Neuron (in vitro differentiated cells): ENCODE measurements at regions not wholly inside any gene's neighbourhood (a gene's known extent, or its start where the extent isn't known, plus 50 kb on each side); places are given as distances from the start of the nearest gene placed in this dataset.

ENCODE experiments used
- H2AFZ ChIP-seq: one replicate; pipeline ENCODE4 v1.6.1; 2013; ENCODE audit warnings: low read depth, mild to moderate bottlenecking, inconsistent platforms, low read length, moderate library complexity
- H3K27me3 ChIP-seq: one replicate; pipeline ENCODE4 v1.6.1; 2013; ENCODE audit warnings: low read length; ENCODE audit not compliant: insufficient read depth
- H3K36me3 ChIP-seq: one replicate; pipeline ENCODE4 v1.6.1; 2013; ENCODE audit warnings: low read length; ENCODE audit not compliant: insufficient read depth
- H3K4me1 ChIP-seq: one replicate; pipeline ENCODE4 v1.6.1; 2013; ENCODE audit warnings: low read length; ENCODE audit not compliant: insufficient read depth
- H3K4me3 ChIP-seq: 2 replicates; pipeline ENCODE4 v1.5.1; 2013; ENCODE audit warnings: mild to moderate bottlenecking, low read length, moderate library complexity
- H3K9me3 ChIP-seq: one replicate; pipeline ENCODE4 v1.6.1; 2013; ENCODE audit warnings: low read length

DNA sequence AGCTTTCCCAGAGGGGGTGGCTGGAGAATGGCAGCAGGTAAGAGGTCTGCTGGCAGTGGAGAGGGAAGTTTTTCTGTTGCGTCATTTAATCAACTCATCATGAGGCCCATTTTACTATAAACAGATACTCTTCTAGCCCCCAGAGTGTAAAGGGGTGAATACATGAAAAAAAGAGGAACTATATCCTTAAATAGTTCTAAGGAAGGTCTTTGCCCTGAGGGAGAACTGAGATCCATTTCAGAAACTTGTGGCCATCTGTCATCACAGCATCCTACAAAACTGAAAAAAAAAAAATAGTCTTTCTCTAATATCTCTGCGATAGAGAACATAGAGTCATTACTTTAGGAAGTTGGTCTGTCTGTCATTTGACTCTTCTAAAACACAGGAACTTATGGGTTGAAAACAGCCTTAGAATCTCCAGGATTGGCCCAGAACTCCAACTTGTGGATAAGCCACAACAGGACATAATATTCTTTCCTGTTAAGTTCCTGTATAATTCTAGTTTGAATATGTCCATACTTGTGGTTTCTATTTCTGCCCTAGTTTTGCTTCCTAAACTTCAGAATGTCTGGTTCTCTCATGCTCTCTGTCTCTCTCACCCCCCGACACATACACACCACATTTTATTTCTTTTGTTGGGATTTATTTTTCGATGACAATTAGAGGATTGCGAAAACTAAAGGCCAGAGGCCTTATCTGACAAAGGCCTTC is 238.5 kb upstream of the PIK3R1 start:
- Histone ChIP-seq H3K9me3 (no peaks in the 10 kb centered on the region), H3K4me3 (no peak overlapping the region), H3K27me3 (no peaks in the 10 kb centered on the region), H3K4me1 (no peaks in the 10 kb centered on the region), H3K36me3 (no peaks in the 10 kb centered on the region), H2AFZ (no peak overlapping the region)

DNA sequence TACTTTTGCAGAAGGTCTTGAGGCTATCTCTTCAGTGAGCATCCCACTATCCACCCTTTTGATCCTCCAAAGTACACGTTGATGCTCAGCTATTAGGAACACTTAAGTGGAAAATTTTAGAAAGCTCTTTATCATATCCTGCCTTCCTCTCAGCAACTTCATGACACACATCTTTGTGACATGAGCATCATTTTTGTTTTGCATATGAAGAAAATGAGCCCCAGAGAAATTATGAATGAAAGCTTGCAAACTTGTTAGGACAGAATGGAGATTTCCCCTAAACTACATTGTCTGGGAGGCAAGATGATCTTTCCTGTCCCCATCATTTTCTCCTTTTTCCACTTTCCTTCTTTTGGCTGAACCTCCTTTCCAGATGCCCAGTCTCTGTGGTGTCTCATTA is 239.4 kb upstream of the PIK3R1 start:
- Histone ChIP-seq H3K9me3 (no peaks in the 10 kb centered on the region), H3K4me1 (no peaks in the 10 kb centered on the region), H2AFZ (no peak overlapping the region), H3K27me3 (no peaks in the 10 kb centered on the region), H3K36me3 (no peaks in the 10 kb centered on the region), H3K4me3 (no peak overlapping the region)

DNA sequence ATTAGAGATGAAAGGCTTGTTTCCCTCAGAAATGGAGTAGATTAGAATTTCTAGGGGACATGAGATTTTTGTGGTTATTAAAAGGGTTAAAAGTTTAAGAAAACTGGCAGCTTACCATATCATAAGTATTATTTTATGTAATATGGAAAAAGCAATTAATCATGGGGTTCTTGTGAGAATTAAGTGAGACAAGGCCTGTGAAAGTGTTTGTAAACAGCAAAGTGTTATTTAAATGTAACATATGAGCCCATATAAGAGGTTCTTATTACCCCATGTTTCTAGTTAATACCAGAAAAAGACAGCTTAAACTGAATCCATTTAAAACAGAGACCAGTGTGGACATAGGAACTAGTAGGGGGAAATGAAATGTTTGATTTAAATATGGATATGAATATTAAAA is 241.1 kb upstream of the PIK3R1 start:
- Histone ChIP-seq H3K4me3 (no peak overlapping the region), H3K9me3 (no peaks in the 10 kb centered on the region), H2AFZ (no peak overlapping the region), H3K4me1 (no peaks in the 10 kb centered on the region), H3K36me3 (no peaks in the 10 kb centered on the region), H3K27me3 (no peaks in the 10 kb centered on the region)

DNA sequence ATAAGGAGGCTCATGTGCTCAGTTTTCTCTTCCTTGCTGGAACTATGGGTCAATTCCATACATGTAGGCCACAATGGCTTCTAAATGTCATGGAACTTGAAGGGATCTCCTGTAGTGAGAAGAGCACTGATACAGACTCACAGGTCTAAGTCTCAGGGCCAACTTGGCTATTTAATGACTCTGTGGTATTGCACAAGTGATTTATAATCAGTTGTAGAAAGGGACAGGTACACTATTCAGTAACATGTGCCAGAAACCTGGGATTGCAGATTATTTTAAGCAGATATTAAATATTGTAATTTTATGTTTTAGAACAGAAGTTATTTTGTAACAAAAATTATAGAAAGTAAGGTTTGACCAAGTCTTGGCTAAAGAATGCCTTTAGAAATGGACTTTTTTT is 241.5 kb upstream of the PIK3R1 start:
- Histone ChIP-seq H3K9me3 (no peaks in the 10 kb centered on the region), H3K4me3 (no peak overlapping the region), H3K36me3 (no peaks in the 10 kb centered on the region), H2AFZ (no peak overlapping the region), H3K4me1 (no peaks in the 10 kb centered on the region), H3K27me3 (no peaks in the 10 kb centered on the region)

DNA sequence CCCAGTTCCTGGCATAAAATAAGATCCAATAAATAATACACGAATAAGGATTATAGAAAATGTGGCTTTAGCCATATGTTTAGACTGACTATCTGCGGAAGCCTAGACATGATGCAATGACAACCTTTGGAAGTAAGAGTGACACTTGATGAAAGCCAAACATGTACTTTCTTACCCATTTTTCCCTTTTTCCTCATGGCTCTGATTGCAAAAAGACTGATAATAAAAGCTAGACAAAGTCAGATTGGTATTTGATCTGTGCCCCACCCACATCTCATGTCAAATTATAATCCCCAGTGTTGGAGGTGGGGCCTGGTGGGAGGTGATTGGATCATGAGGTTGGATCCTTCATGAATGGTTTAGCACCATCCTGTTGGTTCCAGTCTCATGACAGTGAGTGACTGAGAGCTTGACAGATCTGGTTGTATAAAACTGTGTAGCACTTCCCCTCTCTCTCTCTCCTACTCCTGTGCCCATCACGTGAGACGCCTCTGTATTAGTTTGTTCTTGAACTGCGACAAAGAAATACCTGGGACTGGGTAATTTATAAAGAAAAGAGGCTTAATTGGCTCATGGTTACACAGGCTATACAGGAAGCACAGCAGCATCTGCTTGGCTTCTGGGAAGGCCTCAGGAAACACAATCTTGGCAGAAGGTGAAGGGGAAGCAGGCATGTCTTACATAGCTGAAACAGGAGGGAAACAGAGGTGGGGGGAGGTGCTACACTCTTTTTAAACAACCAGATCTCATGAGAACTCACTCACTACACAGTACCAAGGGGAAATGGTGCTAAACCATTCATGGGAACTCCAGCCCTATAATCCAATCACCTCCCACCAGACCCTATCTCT is 243.4 kb upstream of the PIK3R1 start:
- Histone ChIP-seq H3K36me3 (no peaks in the 10 kb centered on the region), H3K4me3 (no peak overlapping the region), H3K9me3 (no peaks in the 10 kb centered on the region), H3K4me1 (no peaks in the 10 kb centered on the region), H3K27me3 (no peaks in the 10 kb centered on the region), H2AFZ (no peak overlapping the region)

DNA sequence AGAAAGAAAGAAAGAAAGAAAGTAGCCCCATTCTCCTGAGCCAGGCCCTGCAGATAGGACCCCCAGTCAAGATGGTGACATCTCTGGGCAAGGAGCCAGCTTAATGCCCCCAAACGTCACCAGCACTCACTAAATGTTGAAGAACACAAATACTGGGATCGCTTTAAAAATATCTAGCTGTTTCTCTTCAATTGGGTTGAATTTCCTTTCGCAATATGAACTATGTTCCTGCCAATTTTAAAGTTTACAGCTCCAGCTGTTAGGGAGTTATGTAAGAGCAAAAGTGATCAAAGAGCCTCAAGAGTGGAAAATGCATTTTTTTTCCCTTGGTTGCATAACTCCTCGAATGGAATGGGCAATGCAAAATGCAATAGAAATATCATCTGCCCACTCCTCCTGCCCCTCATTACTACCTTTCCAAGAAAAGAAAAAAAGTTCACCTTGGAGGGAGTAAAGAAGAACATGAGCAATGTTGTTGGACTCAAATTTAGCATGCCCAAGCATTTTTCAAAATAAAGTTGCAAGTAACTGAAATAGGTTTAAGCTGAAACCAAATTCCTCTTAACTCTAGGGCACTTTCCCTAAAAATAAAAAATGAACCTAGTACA is 244.2 kb upstream of the PIK3R1 start:
- Histone ChIP-seq H3K4me3 (no peak overlapping the region), H3K9me3 (no peaks in the 10 kb centered on the region), H3K4me1 (no peaks in the 10 kb centered on the region), H2AFZ (no peak overlapping the region), H3K27me3 (no peaks in the 10 kb centered on the region), H3K36me3 (no peaks in the 10 kb centered on the region)

DNA sequence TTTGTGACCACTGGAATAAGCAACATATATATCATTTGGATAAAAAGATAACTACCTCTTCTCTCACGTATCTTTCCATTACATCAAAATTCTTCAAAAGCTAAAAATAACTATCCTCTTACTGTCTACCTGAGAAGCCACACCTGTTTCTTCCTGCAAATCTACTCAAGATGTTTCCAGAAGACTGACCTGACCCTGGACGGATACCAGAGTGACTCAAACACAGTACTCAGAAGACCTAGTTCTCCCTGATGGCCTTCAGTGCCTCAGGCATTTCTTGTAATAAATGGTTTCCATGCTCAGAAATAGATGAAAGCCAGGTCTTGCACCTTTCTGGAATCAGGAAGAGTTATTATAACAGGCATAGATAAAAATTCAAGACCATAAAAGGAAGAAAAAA is 245.9 kb upstream of the PIK3R1 start:
- peak overlapping the region; percentile 63 for H2AFZ ChIP-seq
- H3K9me3 ChIP-seq = no peaks in the 10 kb centered on the region
- no peaks in the 10 kb centered on the region for H3K36me3 ChIP-seq
- H3K4me3 ChIP-seq = no peak overlapping the region
- H3K27me3 ChIP-seq = no peaks in the 10 kb centered on the region
- no peaks in the 10 kb centered on the region for H3K4me1 ChIP-seq

DNA sequence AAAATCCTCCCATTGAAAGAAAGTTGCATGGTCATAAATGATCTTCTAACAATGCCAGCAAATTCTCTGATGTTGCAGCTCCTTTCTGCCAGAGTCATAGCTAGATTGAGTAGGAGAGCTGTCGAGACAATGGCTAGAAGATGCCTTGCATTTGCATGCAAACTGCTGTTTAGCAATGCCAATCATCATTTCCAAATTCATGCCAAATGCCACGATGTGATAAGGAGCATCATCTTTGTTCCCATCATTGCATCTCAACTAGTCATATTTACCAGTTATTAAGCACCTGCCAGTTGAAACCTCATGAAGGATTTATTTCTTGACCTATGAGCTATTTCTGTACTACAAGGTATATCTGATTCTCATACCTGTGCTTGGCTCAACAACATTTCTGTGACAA is 246.4 kb upstream of the PIK3R1 start:
- no peaks in the 10 kb centered on the region for H3K36me3 ChIP-seq
- no peak overlapping the region for H2AFZ ChIP-seq
- no peaks in the 10 kb centered on the region for H3K27me3 ChIP-seq
- H3K9me3 ChIP-seq = no peaks in the 10 kb centered on the region
- no peak overlapping the region for H3K4me3 ChIP-seq
- H3K4me1 ChIP-seq = no peaks in the 10 kb centered on the region

DNA sequence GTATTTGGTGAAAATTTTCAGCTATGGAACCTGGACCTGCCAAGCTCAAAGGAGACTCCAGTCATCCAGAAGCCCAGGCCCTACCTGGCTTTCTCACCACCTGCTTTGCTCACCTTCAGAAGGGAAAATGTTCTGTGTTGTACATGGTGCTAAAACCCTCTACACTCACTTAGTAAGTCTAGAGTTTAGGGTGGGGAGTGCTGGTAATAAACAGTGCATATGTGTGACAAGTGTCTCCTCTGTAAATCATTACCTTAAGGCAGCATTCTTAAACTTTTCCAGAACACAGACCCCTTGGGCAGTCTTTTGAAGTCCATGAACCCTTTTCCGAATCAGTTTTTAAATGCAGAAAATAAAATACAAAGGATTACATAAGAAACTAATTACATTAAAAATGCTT is 248.8 kb upstream of the PIK3R1 start:
- Histone ChIP-seq H3K4me3 (no peak overlapping the region), H3K36me3 (no peaks in the 10 kb centered on the region), H2AFZ (no peak overlapping the region), H3K4me1 (no peaks in the 10 kb centered on the region), H3K9me3 (no peaks in the 10 kb centered on the region), H3K27me3 (no peaks in the 10 kb centered on the region)

DNA sequence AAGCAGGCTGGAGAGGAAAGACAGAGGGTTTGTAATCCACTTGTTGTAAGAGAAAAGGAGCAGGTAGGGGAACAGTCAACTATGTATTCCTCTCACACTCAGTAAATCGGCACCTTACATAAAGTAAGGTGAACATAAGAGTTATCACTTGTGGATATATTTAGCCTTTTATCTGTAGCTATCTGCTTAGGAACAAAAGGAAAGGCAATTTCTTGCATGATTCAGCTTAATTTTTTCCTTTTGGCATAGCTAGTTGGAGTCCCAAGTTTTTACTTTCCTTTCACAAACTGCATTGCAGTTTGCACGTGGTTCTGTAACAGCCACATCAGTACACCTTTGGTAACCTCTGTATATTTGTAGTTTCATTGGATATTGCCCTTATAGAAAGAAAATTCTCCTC is 250.9 kb upstream of the PIK3R1 start:
- Histone ChIP-seq H3K4me1 (peaks cover 4% of the 10 kb centered on the region), H3K27me3 (no peaks in the 10 kb centered on the region), H3K9me3 (no peaks in the 10 kb centered on the region), H2AFZ (no peak overlapping the region), H3K36me3 (no peaks in the 10 kb centered on the region), H3K4me3 (no peak overlapping the region)

DNA sequence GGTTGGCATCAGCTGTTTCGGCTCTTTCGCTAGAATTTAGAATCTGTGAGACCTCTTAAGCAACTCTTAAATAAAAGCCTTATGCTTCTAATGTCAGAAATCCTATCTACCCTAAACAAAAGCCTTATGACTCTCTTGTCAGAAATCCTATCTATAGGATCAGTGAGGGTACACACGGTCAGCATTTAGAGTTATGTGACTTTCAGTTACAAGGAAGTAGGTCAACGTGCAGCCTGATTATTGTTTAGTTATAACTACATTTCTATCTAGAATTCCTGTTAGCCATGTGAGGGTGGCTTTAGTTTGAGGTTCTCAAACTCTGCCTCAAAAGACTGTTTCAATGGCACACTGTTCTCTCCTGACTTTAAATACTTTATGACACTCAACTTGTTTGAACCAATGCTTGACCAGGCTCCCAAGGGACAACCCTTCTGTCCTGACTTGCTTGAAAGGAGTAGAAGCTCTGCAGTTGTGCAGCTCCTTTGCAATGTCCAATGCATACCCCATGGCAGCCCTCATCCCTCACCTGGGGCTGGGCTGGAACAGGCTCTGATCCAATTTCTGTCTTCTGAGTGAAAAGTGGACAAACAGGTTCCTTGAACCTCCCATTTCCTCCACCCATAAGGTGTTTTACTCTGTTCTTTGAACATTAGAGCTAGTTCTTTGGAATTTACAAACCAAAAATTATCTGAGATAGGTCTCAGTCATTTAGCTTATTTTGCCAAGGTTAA is 251.6 kb upstream of the PIK3R1 start:
- Histone ChIP-seq H3K4me3 (no peak overlapping the region), H3K4me1 (peaks cover 4% of the 10 kb centered on the region), H3K9me3 (no peaks in the 10 kb centered on the region), H3K36me3 (no peaks in the 10 kb centered on the region), H3K27me3 (no peaks in the 10 kb centered on the region), H2AFZ (no peak overlapping the region)

DNA sequence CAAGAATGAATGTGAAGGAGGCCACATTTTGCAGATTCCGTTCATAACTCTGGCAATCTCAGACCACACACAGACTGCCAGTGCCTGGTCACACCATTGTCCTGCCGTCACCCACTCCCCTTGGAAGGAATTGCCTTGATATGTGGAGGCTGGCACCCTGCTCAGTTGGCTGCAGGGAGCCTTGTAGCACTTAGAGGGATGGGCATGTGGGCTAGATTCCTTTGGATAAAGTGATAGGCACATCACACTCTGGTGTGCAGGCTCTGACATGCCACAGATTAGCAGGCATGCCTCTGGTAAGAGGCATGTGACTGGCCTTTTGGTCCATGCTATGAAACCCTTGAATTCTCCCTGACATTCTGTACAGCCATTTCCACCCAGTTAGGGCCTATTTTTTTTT is 254.6 kb upstream of the PIK3R1 start:
- Histone ChIP-seq H3K4me1 (peaks cover 8% of the 10 kb centered on the region), H2AFZ (no peak overlapping the region), H3K4me3 (no peak overlapping the region), H3K27me3 (no peaks in the 10 kb centered on the region), H3K36me3 (no peaks in the 10 kb centered on the region), H3K9me3 (no peaks in the 10 kb centered on the region)

DNA sequence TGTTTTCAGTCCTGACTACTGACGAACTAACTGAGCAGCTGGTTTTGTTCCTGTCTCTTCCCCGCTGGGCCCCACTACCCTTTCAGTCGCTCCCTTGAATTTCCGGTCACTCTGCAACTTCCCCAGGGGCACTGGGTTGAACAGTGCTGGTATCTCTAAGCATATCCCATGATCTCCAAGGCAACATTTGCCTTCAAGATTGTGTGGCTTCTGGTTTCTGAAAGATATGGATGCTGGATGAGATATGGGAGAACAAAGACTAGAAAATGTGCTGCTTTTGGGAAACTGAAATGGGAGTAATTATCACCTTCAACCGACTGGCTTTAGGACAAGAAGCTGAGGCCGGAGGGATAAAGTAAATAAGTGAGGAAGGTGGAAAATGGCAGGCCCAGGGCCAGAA is 258.2 kb upstream of the PIK3R1 start:
- Histone ChIP-seq H3K4me1 (peaks cover 8% of the 10 kb centered on the region), H3K4me3 (no peak overlapping the region), H2AFZ (no peak overlapping the region), H3K36me3 (no peaks in the 10 kb centered on the region), H3K27me3 (no peaks in the 10 kb centered on the region), H3K9me3 (no peaks in the 10 kb centered on the region)
